OCI-LY3 (cell line): ENCODE measurements at regions not wholly inside any gene's neighbourhood (a gene's known extent, or its start where the extent isn't known, plus 50 kb on each side); places are given as distances from the start of the nearest gene placed in this dataset.

Source experiments
- EZH2phosphoT487 ChIP-seq: fragments of 200-600 bp; shearing (Covaris generic); IDR thresholded peaks from 2 replicates; pipeline ENCODE4 v1.6.1; 2018; ENCODE audit warnings: antibody characterized with exemption, mixed run types, low read depth
- TF ChIP-seq, protein P1 (sequence below): fragments of 200-600, 300-600 bp; sonication (generic); IDR thresholded peaks from 2 replicates; pipeline ENCODE4 v1.5.1; 2014; ENCODE audit warnings: antibody characterized with exemption, low read length, low read depth

- TF ChIP-seq, protein P1, sequence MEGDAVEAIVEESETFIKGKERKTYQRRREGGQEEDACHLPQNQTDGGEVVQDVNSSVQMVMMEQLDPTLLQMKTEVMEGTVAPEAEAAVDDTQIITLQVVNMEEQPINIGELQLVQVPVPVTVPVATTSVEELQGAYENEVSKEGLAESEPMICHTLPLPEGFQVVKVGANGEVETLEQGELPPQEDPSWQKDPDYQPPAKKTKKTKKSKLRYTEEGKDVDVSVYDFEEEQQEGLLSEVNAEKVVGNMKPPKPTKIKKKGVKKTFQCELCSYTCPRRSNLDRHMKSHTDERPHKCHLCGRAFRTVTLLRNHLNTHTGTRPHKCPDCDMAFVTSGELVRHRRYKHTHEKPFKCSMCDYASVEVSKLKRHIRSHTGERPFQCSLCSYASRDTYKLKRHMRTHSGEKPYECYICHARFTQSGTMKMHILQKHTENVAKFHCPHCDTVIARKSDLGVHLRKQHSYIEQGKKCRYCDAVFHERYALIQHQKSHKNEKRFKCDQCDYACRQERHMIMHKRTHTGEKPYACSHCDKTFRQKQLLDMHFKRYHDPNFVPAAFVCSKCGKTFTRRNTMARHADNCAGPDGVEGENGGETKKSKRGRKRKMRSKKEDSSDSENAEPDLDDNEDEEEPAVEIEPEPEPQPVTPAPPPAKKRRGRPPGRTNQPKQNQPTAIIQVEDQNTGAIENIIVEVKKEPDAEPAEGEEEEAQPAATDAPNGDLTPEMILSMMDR, result no peak
- TF ChIP-seq EZH2phosphoT487, result no peak
Measured at GRCh38 chr5:20245432-20245974, 257.5 kb upstream of the CDH18 start.
